Stimulated activated naive B cell treated with anti-CD40 and anti-IgM and Interleukin-4, amounts not matched to agents 10 μg/mL and 1 μg/mL and 100 μg/mL, for 72 hours (primary cell): ENCODE measurements at regions not wholly inside any gene's neighbourhood (a gene's known extent, or its start where the extent isn't known, plus 50 kb on each side); places are given as distances from the start of the nearest gene placed in this dataset.

Experiments used
- ATAC-seq, 2 donors: fragments of 150-1000 bp; cut with Tn5 transposase; replicated peaks; 2 replicates each; pipeline ENCODE4 v1.10.0; 2021; ENCODE audit warnings: moderate library complexity in 1 of 2
- DNase-seq: peaks from one replicate; pipeline ENCODE4 v3.0.0; 2021
- H3K27ac Mint-ChIP-seq: one replicate; pipeline ENCODE4 v1.8.0; 2022; ENCODE audit warnings: mild to moderate bottlenecking, mixed read lengths
- H3K27me3 Mint-ChIP-seq, 2 donors: one replicate each; pipeline ENCODE4 v1.8.0; 2022; ENCODE audit warnings: mixed read lengths in 2 of 2
- H3K36me3 Mint-ChIP-seq, 2 donors: one replicate each; pipeline ENCODE4 v1.8.0; 2022; ENCODE audit warnings: mixed read lengths in 2 of 2, mild to moderate bottlenecking in 1 of 2
- H3K4me1 Mint-ChIP-seq, 2 donors: one replicate each; pipeline ENCODE4 v1.8.0; 2022; ENCODE audit warnings: mixed read lengths in 2 of 2, mild to moderate bottlenecking in 1 of 2
- H3K4me3 Mint-ChIP-seq, 2 donors: one replicate each; pipeline ENCODE4 v1.8.0; 2022; ENCODE audit warnings: mild to moderate bottlenecking in 2 of 2, mixed read lengths in 2 of 2, moderate library complexity in 1 of 2
- H3K9me3 Mint-ChIP-seq, 2 donors: one replicate each; pipeline ENCODE4 v1.8.0; 2022; ENCODE audit warnings: mixed read lengths in 2 of 2, mild to moderate bottlenecking in 1 of 2

DNA sequence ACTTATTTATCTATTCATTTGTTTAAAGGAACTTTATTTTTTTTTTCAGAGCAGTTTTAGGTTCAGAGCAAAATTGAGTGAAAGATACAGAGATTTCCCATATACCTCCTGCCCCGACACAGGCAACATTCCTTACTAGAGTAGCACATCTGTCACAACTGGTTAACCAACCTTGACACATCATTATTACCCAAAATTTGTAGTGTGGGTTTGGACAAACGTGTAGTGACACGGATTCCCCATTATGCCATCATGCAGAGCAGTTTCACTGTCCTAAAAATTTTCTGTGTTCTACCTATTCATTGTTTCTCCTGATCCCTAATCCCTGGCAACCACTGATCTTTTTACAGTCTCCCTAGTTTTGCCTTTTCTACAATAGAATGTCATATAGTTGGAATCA is 57.3 kb upstream of the LHFPL2 start:
- Mint-ChIP-seq H3K9me3 (peaks cover 0 to under 1% of the 10 kb centered on the region in 2 donors), H3K27ac (no peak overlapping the region), H3K4me3 (no peak overlapping the region), H3K4me1 (peaks cover 0 to under 1% of the 10 kb centered on the region in 2 donors), H3K36me3 (peaks cover 0 to 1% of the 10 kb centered on the region in 2 donors), H3K27me3 (no peaks in the 10 kb centered on the region)
- ATAC-seq (no peak), DNase-seq (no peak)

- DNase-seq, result no peak
- no peak for ATAC-seq
- no peaks in the 10 kb centered on the region for H3K36me3 Mint-ChIP-seq
- H3K4me1 Mint-ChIP-seq, result peaks cover 0 to 1% of the 10 kb centered on the region in 2 donors
- no peak overlapping the region for H3K27ac Mint-ChIP-seq
- no peaks in the 10 kb centered on the region for H3K27me3 Mint-ChIP-seq
- no peaks in the 10 kb centered on the region for H3K9me3 Mint-ChIP-seq
- no peak overlapping the region for H3K4me3 Mint-ChIP-seq
Observed at GRCh38 chr5:78701795-78702410, 53.3 kb upstream of the LHFPL2 start.

GRCh38 chr5:78699552-78700153 is 51.1 kb upstream of the LHFPL2 start:
- DNase-seq (no peak), ATAC-seq (peak in 1 of 2 donors; percentile 42)
- H3K4me3 Mint-ChIP-seq, result no peak overlapping the region
- H3K36me3 Mint-ChIP-seq, result peaks cover 0 to 2% of the 10 kb centered on the region in 2 donors
- no peak overlapping the region for H3K27ac Mint-ChIP-seq
- H3K4me1 Mint-ChIP-seq, result peaks cover 0 to 1% of the 10 kb centered on the region in 2 donors
- peaks cover 0 to 4% of the 10 kb centered on the region in 2 donors for H3K9me3 Mint-ChIP-seq
- H3K27me3 Mint-ChIP-seq, result no peaks in the 10 kb centered on the region

GRCh38 chr5:78698191-78698791 is 49.7 kb upstream of the LHFPL2 start:
- Mint-ChIP-seq H3K27me3 (peaks cover 0 to 2% of the 10 kb centered on the region in 2 donors), H3K36me3 (peaks cover 5 to 6% of the 10 kb centered on the region in 2 donors), H3K4me1 (peaks cover 0 to 1% of the 10 kb centered on the region in 2 donors), H3K9me3 (peaks cover 6 to 7% of the 10 kb centered on the region in 2 donors), H3K27ac (peak overlapping the region; percentile 15), H3K4me3 (no peak overlapping the region)
- no peak for ATAC-seq
- DNase-seq, result no peak
